CD4-positive, alpha-beta memory T cell (primary cell): ENCODE measurements at regions not wholly inside any gene's neighbourhood (a gene's known extent, or its start where the extent isn't known, plus 50 kb on each side); places are given as distances from the start of the nearest gene placed in this dataset.

ENCODE experiments used
- CTCF ChIA-PET: fragments of 350-600 bp; sonication (Branson Sonifier 250); formaldehyde crosslinking; loops from one replicate; lab custom pipeline; 2021; ENCODE audit warnings: inconsistent platforms; ENCODE audit not compliant: partially characterized antibody; lab: Charles Lee
- POLR2A ChIA-PET: fragments of 350-600 bp; sonication (Branson Sonifier 250); formaldehyde crosslinking; loops from one replicate; lab custom pipeline; 2021; ENCODE audit not compliant: partially characterized antibody; lab: Charles Lee
- DNase-seq, 5 donors: peaks; one replicate each; pipeline versions ENCODE4 v3.0.0 to v3.0.0-alpha.2; 2020 to 2022; ENCODE audit warnings: mixed read lengths in 1 of 5
- H3K27ac ChIP-seq: one replicate; pipeline ENCODE4 v1.7.0; 2013; ENCODE audit warnings: low read depth, low read length
- H3K27me3 ChIP-seq: 2 replicates; pipeline ENCODE4 v1.7.0; 2013; ENCODE audit warnings: mild to moderate bottlenecking, low read length, moderate library complexity; ENCODE audit not compliant: insufficient read depth
- H3K36me3 ChIP-seq: 2 replicates; pipeline ENCODE4 v1.7.0; 2013; ENCODE audit warnings: mild to moderate bottlenecking, low read length, moderate library complexity; ENCODE audit not compliant: insufficient read depth
- H3K4me1 ChIP-seq: 2 replicates; pipeline ENCODE4 v1.7.0; 2013; ENCODE audit warnings: mild to moderate bottlenecking, low read length, moderate library complexity; ENCODE audit not compliant: insufficient read depth
- H3K4me3 ChIP-seq, 2 donors: one replicate each; pipeline ENCODE4 v1.7.0; 2013; ENCODE audit warnings: low read length in 2 of 2, mild to moderate bottlenecking in 1 of 2
- H3K9me3 ChIP-seq, 2 donors: one replicate each; pipeline ENCODE4 v1.7.0; 2013; ENCODE audit warnings: low read length in 2 of 2, control low read depth in 1 of 2; ENCODE audit not compliant: control insufficient read depth in 1 of 2
- H3K27ac Mint-ChIP-seq, 7 donors: one replicate each; pipeline ENCODE4 v1.8.0; 2020 to 2021; ENCODE audit warnings: mixed read lengths in 7 of 7, mild to moderate bottlenecking in 6 of 7, inconsistent platforms in 3 of 7, moderate library complexity in 3 of 7
- H3K27me3 Mint-ChIP-seq, 2 donors: one replicate each; pipeline ENCODE4 v1.8.0; 2020 to 2021; ENCODE audit warnings: mixed read lengths in 2 of 2
- H3K36me3 Mint-ChIP-seq, 2 donors: one replicate each; pipeline ENCODE4 v1.8.0; 2020 to 2021; ENCODE audit warnings: mixed read lengths in 2 of 2, inconsistent platforms in 1 of 2, mild to moderate bottlenecking in 1 of 2
- H3K4me1 Mint-ChIP-seq, 4 donors: one replicate each; pipeline ENCODE4 v1.8.0; 2020 to 2021; ENCODE audit warnings: mixed read lengths in 4 of 4, mild to moderate bottlenecking in 1 of 4
- H3K4me3 Mint-ChIP-seq, 8 donors: one replicate each; pipeline ENCODE4 v1.8.0; 2020 to 2021; ENCODE audit warnings: mixed read lengths in 8 of 8, mild to moderate bottlenecking in 7 of 8, moderate library complexity in 6 of 8, inconsistent platforms in 3 of 8
- H3K9me3 Mint-ChIP-seq, 8 donors: one replicate each; pipeline ENCODE4 v1.8.0; 2020 to 2021; ENCODE audit warnings: mixed read lengths in 8 of 8, mild to moderate bottlenecking in 5 of 8, inconsistent platforms in 3 of 8, moderate library complexity in 1 of 8
- intact Hi-C: fragments of 100-400 bp; cut with micrococcal nuclease; formaldehyde crosslinking; loops from one replicate; pipeline ENCODE4 v1.15.1; 2023

GRCh38 chr16:65666132-65666941, 544.5 kb upstream of the CDH11 start:
- peaks cover 0 to 2% of the 10 kb centered on the region in 2 donors for H3K27me3 Mint-ChIP-seq
- no peaks in the 10 kb centered on the region for H3K4me1 ChIP-seq
- H3K9me3 Mint-ChIP-seq, result peaks cover 5 to 17% (median 9%) of the 10 kb centered on the region in 8 donors
- H3K27ac Mint-ChIP-seq, result no peak overlapping the region
- no peak overlapping the region for H3K27ac ChIP-seq
- POLR2A ChIA-PET, result no interaction called here
- H3K4me1 Mint-ChIP-seq, result peaks cover 0 to 1% (median 0%) of the 10 kb centered on the region in 4 donors
- H3K4me3 ChIP-seq, result no peak overlapping the region
- H3K36me3 Mint-ChIP-seq, result no peaks in the 10 kb centered on the region
- intact Hi-C loops, result no loop called here
- CTCF ChIA-PET, result no interaction called here
- H3K9me3 ChIP-seq, result no peaks in the 10 kb centered on the region
- no peaks in the 10 kb centered on the region for H3K36me3 ChIP-seq
- no peak overlapping the region for H3K4me3 Mint-ChIP-seq
- H3K27me3 ChIP-seq, result no peaks in the 10 kb centered on the region
- no peak for DNase-seq

DNA sequence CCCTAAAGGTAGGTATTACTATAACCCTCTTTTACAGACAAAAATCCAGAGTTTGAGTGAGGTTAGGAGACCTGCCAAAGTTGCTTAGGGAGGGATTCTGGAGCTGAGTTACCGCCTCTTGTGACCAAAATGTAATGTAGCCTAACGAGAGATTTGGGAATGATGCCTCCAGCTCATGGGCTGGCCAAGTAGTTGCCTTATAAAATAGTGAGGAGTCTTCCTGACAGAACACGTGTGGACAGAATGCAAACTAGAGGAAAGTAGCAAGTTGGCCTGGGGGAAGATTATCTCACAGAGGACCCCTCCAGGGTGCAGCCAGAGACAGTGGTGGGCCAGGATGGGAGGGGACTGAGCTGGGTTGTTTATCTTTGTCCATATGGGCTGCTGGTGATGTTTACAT, 543.7 kb upstream of the CDH11 start:
- ChIA-PET CTCF (no interaction called here), POLR2A (no interaction called here)
- H3K9me3 ChIP-seq, result no peaks in the 10 kb centered on the region
- H3K36me3 Mint-ChIP-seq, result no peaks in the 10 kb centered on the region
- H3K4me3 ChIP-seq, result no peak overlapping the region
- intact Hi-C loops, result no loop called here
- H3K4me3 Mint-ChIP-seq, result no peak overlapping the region
- H3K36me3 ChIP-seq, result no peaks in the 10 kb centered on the region
- H3K4me1 Mint-ChIP-seq, result peaks cover 0 to 1% (median 0%) of the 10 kb centered on the region in 4 donors
- peaks cover 3 to 17% (median 9%) of the 10 kb centered on the region in 8 donors for H3K9me3 Mint-ChIP-seq
- H3K27ac Mint-ChIP-seq, result no peak overlapping the region
- DNase-seq, result no peak
- no peaks in the 10 kb centered on the region for H3K27me3 ChIP-seq
- peaks cover 0 to 2% of the 10 kb centered on the region in 2 donors for H3K27me3 Mint-ChIP-seq
- H3K27ac ChIP-seq, result no peak overlapping the region
- no peaks in the 10 kb centered on the region for H3K4me1 ChIP-seq

GRCh38 chr16:65663774-65664173, 541.9 kb upstream of the CDH11 start:
- peaks cover 3 to 15% (median 9%) of the 10 kb centered on the region in 8 donors for H3K9me3 Mint-ChIP-seq
- intact Hi-C loops, result no loop called here
- H3K36me3 Mint-ChIP-seq, result no peaks in the 10 kb centered on the region
- POLR2A ChIA-PET, result no interaction called here
- no peaks in the 10 kb centered on the region for H3K27me3 ChIP-seq
- H3K36me3 ChIP-seq, result no peaks in the 10 kb centered on the region
- CTCF ChIA-PET, result no interaction called here
- no peak overlapping the region for H3K4me3 ChIP-seq
- no peak overlapping the region for H3K4me3 Mint-ChIP-seq
- H3K27ac ChIP-seq, result no peak overlapping the region
- DNase-seq, result no peak
- no peaks in the 10 kb centered on the region for H3K9me3 ChIP-seq
- peaks cover 0 to 2% of the 10 kb centered on the region in 2 donors for H3K27me3 Mint-ChIP-seq
- no peak overlapping the region for H3K27ac Mint-ChIP-seq
- H3K4me1 Mint-ChIP-seq, result peaks cover 0 to 1% (median 0%) of the 10 kb centered on the region in 4 donors
- no peaks in the 10 kb centered on the region for H3K4me1 ChIP-seq

DNA sequence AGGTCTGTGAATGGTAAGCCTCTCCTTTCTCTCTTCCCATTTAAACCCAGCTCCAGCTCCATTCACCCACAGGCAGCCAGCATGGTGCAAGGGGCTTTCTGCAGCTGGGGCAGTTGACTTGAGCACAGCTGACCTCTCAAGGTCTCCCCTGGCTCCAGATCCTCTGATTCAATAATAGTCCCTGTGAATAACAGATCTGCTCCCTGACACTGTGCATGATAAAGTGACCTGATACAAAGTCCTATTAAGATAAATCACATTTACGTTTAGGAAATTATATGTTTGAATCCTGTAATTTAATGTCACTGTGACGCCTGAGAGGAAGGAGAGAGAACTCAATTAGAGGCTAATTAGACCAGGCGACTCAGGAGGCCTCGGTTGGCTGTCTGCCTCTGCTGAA, 540.4 kb upstream of the CDH11 start:
- intact Hi-C loops, result no loop called here
- peaks cover 3 to 17% (median 10%) of the 10 kb centered on the region in 8 donors for H3K9me3 Mint-ChIP-seq
- Histone ChIP-seq H3K36me3 (no peaks in the 10 kb centered on the region), H3K9me3 (no peaks in the 10 kb centered on the region), H3K27ac (no peak overlapping the region), H3K4me3 (no peak overlapping the region), H3K4me1 (no peaks in the 10 kb centered on the region), H3K27me3 (no peaks in the 10 kb centered on the region)
- peaks cover 0 to 1% (median 0%) of the 10 kb centered on the region in 4 donors for H3K4me1 Mint-ChIP-seq
- H3K4me3 Mint-ChIP-seq, result no peak overlapping the region
- no peak overlapping the region for H3K27ac Mint-ChIP-seq
- ChIA-PET CTCF (no interaction called here), POLR2A (no interaction called here)
- DNase-seq, result no peak
- H3K36me3 Mint-ChIP-seq, result no peaks in the 10 kb centered on the region
- H3K27me3 Mint-ChIP-seq, result peaks cover 0 to 4% of the 10 kb centered on the region in 2 donors

- POLR2A ChIA-PET, result no interaction called here
- Histone ChIP-seq H3K27me3 (no peaks in the 10 kb centered on the region), H3K36me3 (no peaks in the 10 kb centered on the region), H3K27ac (no peak overlapping the region), H3K4me1 (no peaks in the 10 kb centered on the region), H3K9me3 (no peaks in the 10 kb centered on the region), H3K4me3 (no peak overlapping the region)
- no peak overlapping the region for H3K4me3 Mint-ChIP-seq
- intact Hi-C loops, result no loop called here
- H3K9me3 Mint-ChIP-seq, result peaks cover 3 to 17% (median 10%) of the 10 kb centered on the region in 8 donors
- DNase-seq, result no peak
- CTCF ChIA-PET, result no interaction called here
- H3K36me3 Mint-ChIP-seq, result no peaks in the 10 kb centered on the region
- H3K27me3 Mint-ChIP-seq, result peaks cover 0 to 4% of the 10 kb centered on the region in 2 donors
- peaks cover 0 to 1% (median 0%) of the 10 kb centered on the region in 4 donors for H3K4me1 Mint-ChIP-seq
- H3K27ac Mint-ChIP-seq, result no peak overlapping the region
Observed at GRCh38 chr16:65661558-65661957, 539.7 kb upstream of the CDH11 start.

- peaks cover 0 to 4% of the 10 kb centered on the region in 2 donors for H3K27me3 Mint-ChIP-seq
- no peaks in the 10 kb centered on the region for H3K9me3 ChIP-seq
- CTCF ChIA-PET, result no interaction called here
Observed at GRCh38 chr16:65660390-65660789, 538.5 kb upstream of the CDH11 start.

DNA sequence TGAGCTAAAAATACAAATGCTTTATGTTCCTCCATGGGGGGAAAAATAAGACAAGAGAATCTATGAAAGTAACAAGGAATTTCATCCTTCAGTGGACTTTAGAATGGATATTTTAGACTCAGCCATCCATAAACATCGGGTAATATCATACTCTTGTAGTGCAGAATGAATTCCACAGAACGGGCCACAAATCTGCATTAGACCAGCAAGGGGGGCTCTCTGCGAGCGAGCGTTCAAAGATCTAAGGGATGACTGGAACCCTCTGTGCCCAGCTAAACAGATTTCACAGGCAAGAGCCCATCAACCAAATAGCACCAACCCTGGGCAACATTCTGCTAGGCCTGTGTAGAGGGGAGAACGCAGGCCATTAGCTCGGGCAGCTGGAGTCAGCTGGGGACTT, 537.9 kb upstream of the CDH11 start:
- peaks cover 0 to 4% of the 10 kb centered on the region in 2 donors for H3K27me3 Mint-ChIP-seq
- Histone ChIP-seq H3K9me3 (no peaks in the 10 kb centered on the region), H3K4me1 (no peaks in the 10 kb centered on the region), H3K27ac (no peak overlapping the region), H3K36me3 (no peaks in the 10 kb centered on the region), H3K27me3 (no peaks in the 10 kb centered on the region), H3K4me3 (no peak overlapping the region)
- peaks cover 3 to 17% (median 9%) of the 10 kb centered on the region in 8 donors for H3K9me3 Mint-ChIP-seq
- no peak for DNase-seq
- ChIA-PET POLR2A (no interaction called here), CTCF (no interaction called here)
- H3K4me1 Mint-ChIP-seq, result peaks cover 0 to 1% (median 0%) of the 10 kb centered on the region in 4 donors
- H3K4me3 Mint-ChIP-seq, result no peak overlapping the region
- no peaks in the 10 kb centered on the region for H3K36me3 Mint-ChIP-seq
- intact Hi-C loops, result no loop called here
- no peak overlapping the region for H3K27ac Mint-ChIP-seq

More at GRCh38 chr16:65660390-65660789, 538.5 kb upstream of the CDH11 start:
- H3K27me3 ChIP-seq, result no peaks in the 10 kb centered on the region
- no peak overlapping the region for H3K27ac ChIP-seq
- H3K36me3 ChIP-seq, result no peaks in the 10 kb centered on the region
- no peak overlapping the region for H3K4me3 ChIP-seq
- intact Hi-C loops, result no loop called here
- H3K4me1 ChIP-seq, result no peaks in the 10 kb centered on the region
- no peak for DNase-seq
- Mint-ChIP-seq H3K4me1 (peaks cover 0 to 1% (median 0%) of the 10 kb centered on the region in 4 donors), H3K4me3 (no peak overlapping the region), H3K27ac (no peak overlapping the region), H3K9me3 (peaks cover 3 to 17% (median 9%) of the 10 kb centered on the region in 8 donors), H3K36me3 (no peaks in the 10 kb centered on the region)
- POLR2A ChIA-PET, result no interaction called here
